PFSK-1 (cell line): ENCODE measurements at regions not wholly inside any gene's neighbourhood (a gene's known extent, or its start where the extent isn't known, plus 50 kb on each side); places are given as distances from the start of the nearest gene placed in this dataset.

Source experiments
- FOXP2 ChIP-seq: optimal IDR thresholded peaks from 2 replicates; pipeline ENCODE3; 2011; ENCODE audit warnings: borderline replicate concordance, control low read depth, inconsistent platforms; ENCODE audit not compliant: insufficient read depth; ENCODE audit errors: extremely low read length, extremely low read depth
- POLR2AphosphoS5 ChIP-seq: IDR thresholded peaks from 2 replicates; pipeline ENCODE4 v1.6.1; 2012; ENCODE audit warnings: low read depth, mild to moderate bottlenecking, control low read depth, low read length, moderate library complexity
- REST ChIP-seq, 2 experiments: IDR thresholded peaks; 2 replicates each; pipeline versions ENCODE4 v1.6.1 to v1.8.0; 2011 to 2012; ENCODE audit warnings: low read depth in 2 of 2, low read length in 2 of 2, control low read depth in 1 of 2, inconsistent platforms in 1 of 2, mild to moderate bottlenecking in 1 of 2, moderate library complexity in 1 of 2; ENCODE audit not compliant: insufficient read depth in 1 of 2
- SIN3A ChIP-seq: IDR thresholded peaks from 2 replicates; pipeline ENCODE4 v1.6.1; 2012; ENCODE audit warnings: mild to moderate bottlenecking, low read length, moderate library complexity, borderline replicate concordance; ENCODE audit not compliant: insufficient read depth
- TAF1 ChIP-seq: IDR thresholded peaks from 2 replicates; pipeline ENCODE4 v1.6.1; 2012; ENCODE audit warnings: low read length, control low read depth, borderline replicate concordance; ENCODE audit not compliant: insufficient read depth

GRCh38 chr1:101455166-101455565 lies 218.3 kb downstream of the S1PR1 start:
- TF ChIP-seq FOXP2 (no peak), POLR2AphosphoS5 (no peak), REST (IDR thresholded peaks at IDR 0.05; ENCODE audit: insufficient read depth in 1 of 2, low read depth in 2 of 2, low read length in 2 of 2) (no peak), TAF1 (no peak), SIN3A (no peak)

- no peak for TF ChIP-seq REST (IDR thresholded peaks at IDR 0.05; ENCODE audit: insufficient read depth in 1 of 2, low read depth in 2 of 2, low read length in 2 of 2)
- no peak for TF ChIP-seq TAF1
- no peak for TF ChIP-seq SIN3A
- TF ChIP-seq FOXP2 = no peak
- no peak for TF ChIP-seq POLR2AphosphoS5
Observed at GRCh38 chr1:101460739-101461138, 223.9 kb downstream of the S1PR1 start.

- TF ChIP-seq POLR2AphosphoS5 = no peak
- no peak for TF ChIP-seq TAF1
- TF ChIP-seq FOXP2 = no peak
- TF ChIP-seq REST (IDR thresholded peaks at IDR 0.05; ENCODE audit: insufficient read depth in 1 of 2, low read depth in 2 of 2, low read length in 2 of 2) = no peak
- no peak for TF ChIP-seq SIN3A
Observed at GRCh38 chr1:101463195-101463594, 226.4 kb downstream of the S1PR1 start.

DNA sequence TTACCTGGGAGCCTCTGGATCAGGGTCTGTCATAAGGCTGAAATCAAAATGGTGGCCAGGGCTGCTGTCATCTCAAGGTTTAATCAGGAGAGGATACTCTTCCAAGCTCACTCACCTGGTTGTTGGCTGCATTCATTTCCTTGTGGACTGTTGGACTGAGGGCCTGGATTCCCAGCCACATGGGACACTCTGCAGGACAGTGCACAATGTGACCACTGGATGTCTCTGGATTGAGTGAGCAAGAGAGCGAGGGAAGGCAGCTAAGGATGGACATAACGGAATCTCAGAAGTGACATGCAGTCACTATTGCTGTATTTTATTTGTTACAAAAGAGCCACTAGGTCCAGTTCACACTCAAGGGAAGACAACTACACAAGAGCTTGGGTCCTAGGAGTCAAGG lies 229.1 kb downstream of the S1PR1 start:
- no peak for TF ChIP-seq POLR2AphosphoS5

DNA sequence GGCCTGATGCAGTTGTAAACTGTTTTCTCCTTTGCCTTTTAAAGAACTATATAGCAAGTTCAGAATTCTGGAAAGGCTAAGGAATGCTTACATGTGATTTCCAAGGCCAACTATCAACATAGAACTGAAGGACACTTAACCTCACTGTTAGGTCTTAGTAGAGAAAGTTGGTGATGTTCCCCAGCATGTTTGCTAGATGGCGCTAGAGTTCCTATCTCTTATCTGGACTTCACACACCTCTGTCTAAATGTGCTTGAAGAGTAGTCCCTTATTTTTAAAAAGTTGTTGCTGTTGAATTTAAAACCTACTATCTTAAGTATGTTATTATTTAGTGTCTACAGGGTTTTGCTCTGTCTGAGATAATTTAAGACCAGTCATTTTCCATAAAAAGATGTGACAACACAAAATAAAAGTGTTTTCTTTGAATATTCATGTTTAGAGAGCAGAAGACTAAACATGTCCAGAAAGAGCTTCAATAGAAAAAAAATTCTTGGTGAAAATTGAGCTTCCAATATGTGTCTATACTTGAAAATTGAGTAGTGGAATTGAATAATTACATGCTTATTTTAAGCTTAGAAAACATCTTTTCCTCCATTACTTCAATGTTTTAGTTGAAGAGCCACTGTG lies 237.3 kb downstream of the S1PR1 start:
- TF ChIP-seq SIN3A (no peak), FOXP2 (no peak), TAF1 (no peak), REST (IDR thresholded peaks at IDR 0.05; ENCODE audit: insufficient read depth in 1 of 2, low read depth in 2 of 2, low read length in 2 of 2) (no peak), POLR2AphosphoS5 (no peak)
